ENCODE measurements at regions not wholly inside any gene's neighbourhood (a gene's known extent, or its start where the extent isn't known, plus 50 kb on each side); places are given as distances from the start of the nearest gene placed in this dataset.

DNA sequence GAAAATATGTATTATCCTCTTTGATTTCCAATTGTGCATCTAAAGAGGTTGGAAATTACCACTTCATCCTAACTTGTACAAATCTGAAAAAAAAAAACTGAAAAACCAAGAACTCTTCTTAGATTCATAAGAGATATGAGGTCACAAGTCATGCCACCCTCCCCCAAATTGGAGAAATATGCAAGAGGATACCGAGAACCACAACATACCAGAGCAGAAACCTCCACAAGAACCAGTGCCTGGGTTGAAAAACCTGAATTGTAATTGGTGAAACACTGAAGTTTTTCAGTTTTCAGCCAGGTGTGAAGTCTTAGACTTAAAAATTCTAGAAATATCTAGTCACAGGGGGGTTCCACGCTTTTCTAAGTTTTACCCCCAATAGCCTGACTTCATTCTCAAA is 1029.5 kb upstream of the LRRTM1 start:
- H3K4me1 ChIP-seq (ENCODE audit: control insufficient read depth, insufficient read depth, low read length), result no peaks in the 10 kb centered on the region
- H3K27me3 ChIP-seq (ENCODE audit: control insufficient read depth, insufficient read depth, low read length), result no peaks in the 10 kb centered on the region
- H3K27me3 Mint-ChIP-seq (ENCODE audit: low read depth in 2 of 2), result no peaks in the 10 kb centered on the region
- peaks cover 8% of the 10 kb centered on the region for H3K36me3 Mint-ChIP-seq
- 82% methylated on average over 2 of the region's 2 CpGs for WGBS (ENCODE audit: insufficient coverage)
- DNase-seq (no peak), ATAC-seq (no peak)
- peaks cover 5 to 15% of the 10 kb centered on the region in 2 donors for H3K9me3 Mint-ChIP-seq
- H3K27ac Mint-ChIP-seq, result no peak overlapping the region
- H3K27ac ChIP-seq (ENCODE audit: low read length), result no peak overlapping the region
- H3K36me3 ChIP-seq (ENCODE audit: control insufficient read depth, insufficient read depth, low read length), result no peaks in the 10 kb centered on the region
- no peaks in the 10 kb centered on the region for H3K9me3 ChIP-seq (ENCODE audit: control insufficient read depth, insufficient read depth, low read length)
- no peak overlapping the region for H3K4me3 ChIP-seq (ENCODE audit: low read length)
- TF ChIP-seq, protein P1, sequence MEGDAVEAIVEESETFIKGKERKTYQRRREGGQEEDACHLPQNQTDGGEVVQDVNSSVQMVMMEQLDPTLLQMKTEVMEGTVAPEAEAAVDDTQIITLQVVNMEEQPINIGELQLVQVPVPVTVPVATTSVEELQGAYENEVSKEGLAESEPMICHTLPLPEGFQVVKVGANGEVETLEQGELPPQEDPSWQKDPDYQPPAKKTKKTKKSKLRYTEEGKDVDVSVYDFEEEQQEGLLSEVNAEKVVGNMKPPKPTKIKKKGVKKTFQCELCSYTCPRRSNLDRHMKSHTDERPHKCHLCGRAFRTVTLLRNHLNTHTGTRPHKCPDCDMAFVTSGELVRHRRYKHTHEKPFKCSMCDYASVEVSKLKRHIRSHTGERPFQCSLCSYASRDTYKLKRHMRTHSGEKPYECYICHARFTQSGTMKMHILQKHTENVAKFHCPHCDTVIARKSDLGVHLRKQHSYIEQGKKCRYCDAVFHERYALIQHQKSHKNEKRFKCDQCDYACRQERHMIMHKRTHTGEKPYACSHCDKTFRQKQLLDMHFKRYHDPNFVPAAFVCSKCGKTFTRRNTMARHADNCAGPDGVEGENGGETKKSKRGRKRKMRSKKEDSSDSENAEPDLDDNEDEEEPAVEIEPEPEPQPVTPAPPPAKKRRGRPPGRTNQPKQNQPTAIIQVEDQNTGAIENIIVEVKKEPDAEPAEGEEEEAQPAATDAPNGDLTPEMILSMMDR (IDR thresholded peaks at IDR 0.05), result no peak
- no peak overlapping the region for H3K4me3 Mint-ChIP-seq
- H3K4me1 Mint-ChIP-seq, result no peaks in the 10 kb centered on the region
- intact Hi-C loops (cut with micrococcal nuclease), result no loop called here

DNA sequence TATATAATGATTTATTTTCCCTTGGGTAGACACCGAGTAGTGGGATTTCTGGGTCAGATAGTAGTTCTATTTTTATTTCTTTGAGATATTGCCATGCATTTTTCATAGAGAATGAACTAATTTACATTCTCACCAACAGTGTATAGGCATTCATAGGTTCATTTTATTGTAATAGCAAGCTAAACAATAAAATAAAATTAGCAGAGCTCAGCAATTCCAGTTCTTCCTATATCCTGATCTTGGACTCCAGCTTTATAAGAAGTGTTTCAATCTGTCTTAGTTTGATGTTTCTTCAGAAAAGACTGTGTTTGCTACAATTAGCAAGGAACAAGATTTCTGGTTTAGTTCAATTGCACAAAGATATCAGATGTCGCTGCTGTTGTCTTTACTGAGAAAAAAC is 1024.4 kb upstream of the LRRTM1 start:
- Histone ChIP-seq H3K36me3 (ENCODE audit: control insufficient read depth, insufficient read depth, low read length) (no peaks in the 10 kb centered on the region), H3K9me3 (ENCODE audit: control insufficient read depth, insufficient read depth, low read length) (peaks cover 9% of the 10 kb centered on the region), H3K4me1 (ENCODE audit: control insufficient read depth, insufficient read depth, low read length) (no peaks in the 10 kb centered on the region), H3K27ac (ENCODE audit: low read length) (no peak overlapping the region), H3K4me3 (ENCODE audit: low read length) (no peak overlapping the region), H3K27me3 (ENCODE audit: control insufficient read depth, insufficient read depth, low read length) (no peaks in the 10 kb centered on the region)
- H3K27ac Mint-ChIP-seq, result no peak overlapping the region
- no peak overlapping the region for H3K4me3 Mint-ChIP-seq
- no peaks in the 10 kb centered on the region for H3K4me1 Mint-ChIP-seq
- intact Hi-C loops (cut with micrococcal nuclease), result no loop called here
- ATAC-seq (no peak), DNase-seq (no peak)
- H3K9me3 Mint-ChIP-seq, result peaks cover 9 to 15% of the 10 kb centered on the region in 2 donors
- H3K27me3 Mint-ChIP-seq (ENCODE audit: low read depth in 2 of 2), result no peaks in the 10 kb centered on the region
- peaks cover 9% of the 10 kb centered on the region for H3K36me3 Mint-ChIP-seq
- TF ChIP-seq, protein P1 (IDR thresholded peaks at IDR 0.05), result no peak
- 80% methylated on average over 1 of the region's 2 CpGs for WGBS (ENCODE audit: insufficient coverage)

DNA sequence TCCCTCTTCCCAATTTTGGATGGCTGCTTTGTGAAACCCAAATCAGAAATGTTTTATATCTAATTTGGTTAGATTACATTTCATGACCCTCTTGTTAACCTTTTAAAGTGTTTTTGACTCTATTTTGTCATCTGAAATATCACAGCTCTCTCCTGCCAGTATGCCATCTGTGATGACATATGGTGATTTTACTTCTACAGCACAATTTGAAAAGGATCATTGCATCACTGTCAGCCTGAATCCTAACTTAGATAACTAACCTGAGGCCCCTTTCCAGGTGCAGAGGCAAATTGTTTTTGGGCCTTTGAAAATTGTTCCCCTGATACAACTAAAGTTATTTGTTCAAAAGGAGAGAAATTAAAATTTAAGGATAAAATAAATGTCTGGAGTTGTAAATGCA is 1023.4 kb upstream of the LRRTM1 start:
- TF ChIP-seq, protein P1 (IDR thresholded peaks at IDR 0.05), result no peak
- Mint-ChIP-seq H3K4me3 (no peak overlapping the region), H3K4me1 (no peaks in the 10 kb centered on the region), H3K36me3 (peaks cover 20% of the 10 kb centered on the region), H3K9me3 (peaks cover 12 to 24% of the 10 kb centered on the region in 2 donors), H3K27me3 (ENCODE audit: low read depth in 2 of 2) (no peaks in the 10 kb centered on the region), H3K27ac (no peak overlapping the region)
- H3K4me3 ChIP-seq (ENCODE audit: low read length), result no peak overlapping the region
- intact Hi-C loops (cut with micrococcal nuclease), result no loop called here
- ATAC-seq (no peak), DNase-seq (no peak)
- H3K27me3 ChIP-seq (ENCODE audit: control insufficient read depth, insufficient read depth, low read length), result no peaks in the 10 kb centered on the region
- H3K4me1 ChIP-seq (ENCODE audit: control insufficient read depth, insufficient read depth, low read length), result no peaks in the 10 kb centered on the region
- peaks cover 9% of the 10 kb centered on the region for H3K9me3 ChIP-seq (ENCODE audit: control insufficient read depth, insufficient read depth, low read length)
- no peak overlapping the region for H3K27ac ChIP-seq (ENCODE audit: low read length)
- H3K36me3 ChIP-seq (ENCODE audit: control insufficient read depth, insufficient read depth, low read length), result no peaks in the 10 kb centered on the region

DNA sequence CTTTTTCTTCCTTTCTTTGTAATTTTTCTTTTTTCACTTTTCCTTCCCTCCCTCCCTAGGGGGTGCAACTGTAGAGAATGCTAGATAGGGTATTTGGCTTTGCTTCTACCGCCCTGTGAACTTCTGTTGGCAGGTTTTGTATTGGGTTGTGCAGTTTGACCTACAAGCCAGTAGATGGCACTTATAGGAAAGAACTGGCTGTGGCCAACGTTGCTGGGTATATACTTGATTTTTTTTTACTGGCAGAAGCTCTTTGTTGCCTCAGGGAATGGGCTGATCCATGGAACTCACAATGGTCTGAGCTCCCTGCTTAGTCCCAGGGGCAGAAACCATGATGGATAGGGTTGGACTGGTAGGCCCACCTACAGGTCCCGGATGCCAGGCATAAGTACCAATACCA is 1019.5 kb upstream of the LRRTM1 start:
- H3K9me3 Mint-ChIP-seq, result peaks cover 13 to 22% of the 10 kb centered on the region in 2 donors
- H3K27ac Mint-ChIP-seq, result no peak overlapping the region
- no peaks in the 10 kb centered on the region for H3K27me3 Mint-ChIP-seq (ENCODE audit: low read depth in 2 of 2)
- H3K4me1 Mint-ChIP-seq, result no peaks in the 10 kb centered on the region
- H3K36me3 Mint-ChIP-seq, result peaks cover 12% of the 10 kb centered on the region
- 62% methylated on average over 3 of the region's 3 CpGs for WGBS (ENCODE audit: insufficient coverage)
- H3K4me3 Mint-ChIP-seq, result no peak overlapping the region
- no peaks in the 10 kb centered on the region for H3K4me1 ChIP-seq (ENCODE audit: control insufficient read depth, insufficient read depth, low read length)
- intact Hi-C loops (cut with micrococcal nuclease), result no loop called here
- no peak overlapping the region for H3K4me3 ChIP-seq (ENCODE audit: low read length)
- no peak overlapping the region for H3K27ac ChIP-seq (ENCODE audit: low read length)
- TF ChIP-seq, protein P1 (IDR thresholded peaks at IDR 0.05), result no peak
- peaks cover 9% of the 10 kb centered on the region for H3K9me3 ChIP-seq (ENCODE audit: control insufficient read depth, insufficient read depth, low read length)
- no peaks in the 10 kb centered on the region for H3K27me3 ChIP-seq (ENCODE audit: control insufficient read depth, insufficient read depth, low read length)
- no peaks in the 10 kb centered on the region for H3K36me3 ChIP-seq (ENCODE audit: control insufficient read depth, insufficient read depth, low read length)
- DNase-seq (no peak), ATAC-seq (no peak)

Data from natural killer cell (primary cell).